Kidney (tissue), 13 donors: ENCODE measurements at regions not wholly inside any gene's neighbourhood (a gene's known extent, or its start where the extent isn't known, plus 50 kb on each side); places are given as distances from the start of the nearest gene placed in this dataset.

ENCODE experiments used
- DNase-seq, 5 donors: peaks; one replicate each; pipeline ENCODE4 v3.0.0-alpha.2; 2013 to 2020
- FAIRE-seq: peaks from 2 replicates; lab custom pipeline; 2012; peaks lifted over from hg19 to GRCh38; lab: Jason Lieb, UNC
- H3K27ac ChIP-seq, 2 donors: one replicate each; pipeline ENCODE4 v1.7.0; 2013; ENCODE audit warnings: low read depth in 2 of 2, low read length in 2 of 2, inconsistent platforms in 1 of 2
- H3K27me3 ChIP-seq: one replicate; pipeline ENCODE4 v1.7.1; 2013; ENCODE audit warnings: low read length, inconsistent platforms; ENCODE audit not compliant: control insufficient read depth, insufficient read depth
- H3K36me3 ChIP-seq, 3 donors: one replicate each; pipeline versions ENCODE4 v1.7.0 to v1.7.1; 2013; ENCODE audit warnings: low read length in 3 of 3, control low read depth in 1 of 3, inconsistent platforms in 1 of 3; ENCODE audit not compliant: insufficient read depth in 3 of 3, control insufficient read depth in 2 of 3
- H3K4me1 ChIP-seq, 3 donors: one replicate each; pipeline versions ENCODE4 v1.7.0 to v1.7.1; 2013; ENCODE audit warnings: low read length in 3 of 3, inconsistent platforms in 1 of 3, low read depth in 1 of 3; ENCODE audit not compliant: control insufficient read depth in 2 of 3, insufficient read depth in 2 of 3
- H3K4me3 ChIP-seq, 3 donors: one replicate each; pipeline versions ENCODE4 v1.7.0 to v1.8.1; 2013; ENCODE audit warnings: low read length in 3 of 3, control low read depth in 1 of 3, inconsistent platforms in 1 of 3
- H3K9ac ChIP-seq, 3 donors: one replicate each; pipeline versions ENCODE4 v1.7.0 to v1.7.1; 2013; ENCODE audit warnings: low read length in 3 of 3, control low read depth in 1 of 3, inconsistent platforms in 1 of 3
- H3K9me3 ChIP-seq, 3 donors: one replicate each; pipeline versions ENCODE4 v1.7.0 to v1.7.1; 2013; ENCODE audit warnings: low read length in 3 of 3, control low read depth in 1 of 3, inconsistent platforms in 1 of 3; ENCODE audit not compliant: control insufficient read depth in 2 of 3, insufficient read depth in 1 of 3
- intact Hi-C: fragments of 100-400 bp; cut with DNase I; formaldehyde crosslinking; loops from one replicate; pipeline ENCODE4 v1.11.1; 2022
- TF ChIP-seq, protein P1 (sequence below): IDR thresholded peaks from 3 replicates; pipeline ENCODE4 v1.5.1; 2012; ENCODE audit warnings: mild to moderate bottlenecking, moderate library complexity, borderline replicate concordance; ENCODE audit not compliant: insufficient read depth; ENCODE audit errors: extremely low read depth
- donor health status: control.
- donor health status: control.
- donor health status: control.
- donor health status: control.
- donor health status: control.
- donor health status: DM: yes; HTN: yes; CAD: no.
- donor health status: Normal renal cell carcinoma (clear cell type).

DNA sequence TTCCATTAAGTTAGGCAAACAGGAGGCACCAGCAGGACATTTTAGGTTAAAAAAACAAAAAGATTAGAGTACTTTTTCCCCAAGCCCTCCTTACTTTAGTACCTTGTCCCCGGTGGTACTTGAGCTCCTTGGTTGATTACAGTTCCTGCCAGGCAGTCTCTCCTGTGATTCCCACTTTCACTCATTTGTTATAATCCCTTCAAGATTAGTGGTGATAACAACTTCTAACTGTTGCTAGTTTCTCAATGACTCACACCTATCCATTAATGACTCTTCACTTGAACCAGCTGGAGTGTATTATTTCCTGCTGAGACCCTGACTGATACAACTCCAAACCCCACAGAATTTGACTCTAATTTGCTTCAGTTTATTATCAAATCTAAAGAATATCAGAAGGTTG is 765.0 kb upstream of the DIAPH2 start:
- H3K4me1 ChIP-seq = no peaks in the 10 kb centered on the region
- FAIRE-seq = no peak
- H3K27me3 ChIP-seq = no peaks in the 10 kb centered on the region
- intact Hi-C loops = no loop called here
- no peak overlapping the region for H3K27ac ChIP-seq
- no peaks in the 10 kb centered on the region for H3K36me3 ChIP-seq
- no peak overlapping the region for H3K4me3 ChIP-seq
- TF ChIP-seq, protein P1, sequence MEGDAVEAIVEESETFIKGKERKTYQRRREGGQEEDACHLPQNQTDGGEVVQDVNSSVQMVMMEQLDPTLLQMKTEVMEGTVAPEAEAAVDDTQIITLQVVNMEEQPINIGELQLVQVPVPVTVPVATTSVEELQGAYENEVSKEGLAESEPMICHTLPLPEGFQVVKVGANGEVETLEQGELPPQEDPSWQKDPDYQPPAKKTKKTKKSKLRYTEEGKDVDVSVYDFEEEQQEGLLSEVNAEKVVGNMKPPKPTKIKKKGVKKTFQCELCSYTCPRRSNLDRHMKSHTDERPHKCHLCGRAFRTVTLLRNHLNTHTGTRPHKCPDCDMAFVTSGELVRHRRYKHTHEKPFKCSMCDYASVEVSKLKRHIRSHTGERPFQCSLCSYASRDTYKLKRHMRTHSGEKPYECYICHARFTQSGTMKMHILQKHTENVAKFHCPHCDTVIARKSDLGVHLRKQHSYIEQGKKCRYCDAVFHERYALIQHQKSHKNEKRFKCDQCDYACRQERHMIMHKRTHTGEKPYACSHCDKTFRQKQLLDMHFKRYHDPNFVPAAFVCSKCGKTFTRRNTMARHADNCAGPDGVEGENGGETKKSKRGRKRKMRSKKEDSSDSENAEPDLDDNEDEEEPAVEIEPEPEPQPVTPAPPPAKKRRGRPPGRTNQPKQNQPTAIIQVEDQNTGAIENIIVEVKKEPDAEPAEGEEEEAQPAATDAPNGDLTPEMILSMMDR = no peak
- H3K9me3 ChIP-seq = no peaks in the 10 kb centered on the region
- H3K9ac ChIP-seq = no peak overlapping the region
- DNase-seq = no peak

DNA sequence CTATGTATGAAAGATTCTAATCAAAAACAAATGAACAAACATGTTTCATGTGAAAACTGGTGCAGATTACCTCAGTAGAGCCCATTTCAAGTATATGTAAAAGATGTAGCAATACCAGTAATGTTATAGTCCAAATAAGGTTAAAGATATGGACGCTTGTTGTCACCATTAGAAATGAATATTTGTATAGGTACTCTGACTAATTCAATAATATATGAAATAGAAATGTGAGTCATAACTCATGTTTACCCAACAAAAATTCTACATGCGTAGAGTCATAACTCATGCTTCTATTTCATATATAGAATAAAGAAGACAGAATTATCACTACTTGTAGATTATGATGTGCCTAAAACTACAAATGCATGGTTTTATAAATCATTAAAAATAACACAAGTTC is 739.1 kb upstream of the DIAPH2 start:
- Histone ChIP-seq H3K27ac (no peak overlapping the region), H3K36me3 (no peaks in the 10 kb centered on the region), H3K27me3 (no peaks in the 10 kb centered on the region), H3K9me3 (no peaks in the 10 kb centered on the region), H3K4me3 (no peak overlapping the region), H3K9ac (no peak overlapping the region), H3K4me1 (no peaks in the 10 kb centered on the region)
- DNase-seq = no peak
- intact Hi-C loops = no loop called here
- TF ChIP-seq, protein P1 = no peak
- no peak for FAIRE-seq

DNA sequence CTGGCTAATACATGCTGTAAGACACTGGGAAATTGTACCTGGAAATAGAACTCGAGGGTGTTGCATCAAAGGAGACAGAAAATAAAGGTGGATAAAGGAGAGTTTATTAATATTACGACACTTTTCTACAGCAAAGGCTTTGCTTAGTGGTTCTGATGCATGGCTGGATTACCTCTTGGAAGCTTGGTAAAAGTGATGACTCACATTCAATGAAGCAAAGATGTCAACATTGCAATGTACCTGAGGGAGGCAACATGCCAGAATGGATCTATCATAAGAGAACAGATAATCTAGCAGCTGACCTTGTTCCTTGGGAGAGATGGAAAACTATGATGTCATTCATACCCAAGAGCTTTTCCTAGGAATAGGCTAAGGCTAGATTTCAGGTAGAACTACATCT is 735.1 kb upstream of the DIAPH2 start:
- TF ChIP-seq, protein P1 = no peak
- Histone ChIP-seq H3K9ac (no peak overlapping the region), H3K36me3 (no peaks in the 10 kb centered on the region), H3K4me1 (no peaks in the 10 kb centered on the region), H3K27ac (no peak overlapping the region), H3K4me3 (no peak overlapping the region), H3K27me3 (no peaks in the 10 kb centered on the region), H3K9me3 (no peaks in the 10 kb centered on the region)
- no peak for FAIRE-seq
- DNase-seq = no peak
- intact Hi-C loops = no loop called here

DNA sequence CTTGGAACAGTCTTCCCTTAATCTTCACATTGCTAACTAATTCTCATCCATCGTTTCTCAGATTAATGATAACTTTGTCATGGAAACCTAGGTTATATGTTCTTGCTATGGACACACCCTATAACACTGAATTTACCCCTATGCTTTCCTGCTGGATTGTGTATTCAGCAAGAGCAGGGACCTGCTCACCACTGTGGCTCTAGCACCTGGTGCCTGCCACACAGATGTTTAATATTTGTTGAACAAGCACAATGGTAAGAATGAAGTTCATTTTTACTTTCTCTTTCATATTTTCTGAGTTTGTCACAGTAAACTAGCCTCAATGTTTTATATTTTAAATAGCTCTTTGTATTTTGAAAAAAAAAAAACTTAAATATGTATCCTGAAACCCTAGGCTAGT is 734.0 kb upstream of the DIAPH2 start:
- H3K9me3 ChIP-seq = no peaks in the 10 kb centered on the region
- H3K27ac ChIP-seq = no peak overlapping the region
- H3K27me3 ChIP-seq = no peaks in the 10 kb centered on the region
- H3K9ac ChIP-seq = no peak overlapping the region
- no peak for DNase-seq
- no peaks in the 10 kb centered on the region for H3K4me1 ChIP-seq
- no peak overlapping the region for H3K4me3 ChIP-seq
- TF ChIP-seq, protein P1 = no peak
- FAIRE-seq = no peak
- intact Hi-C loops = no loop called here
- H3K36me3 ChIP-seq = no peaks in the 10 kb centered on the region
